ENCODE measurements at regions not wholly inside any gene's neighbourhood (a gene's known extent, or its start where the extent isn't known, plus 50 kb on each side); places are given as distances from the start of the nearest gene placed in this dataset.

- TF ChIP-seq ZBTB4 (CRISPR knock-in tag; IDR thresholded peaks at IDR 0.05): no peak
- no peak for TF ChIP-seq SMAD1 (IDR thresholded peaks at IDR 0.05; ENCODE audit: low read depth, partially characterized antibody)
- TF ChIP-seq EED (IDR thresholded peaks at IDR 0.05; ENCODE audit: low read depth): no peak
- no peak for TF ChIP-seq MXI1 (IDR thresholded peaks at IDR 0.05; ENCODE audit: low read depth, low read length)
Observed at GRCh38 chr9:80380301-80380700, 808.5 kb downstream of the TLE4 start (continued).

GRCh38 chr9:80378669-80379293, 807.0 kb downstream of the TLE4 start:
- no TSS peak for BruUV-seq (replicated peaks)
- Histone ChIP-seq H3K27ac (ENCODE audit: control insufficient read depth, insufficient read depth) (no peak overlapping the region), H3K9ac (ENCODE audit: control insufficient read depth, insufficient read depth, low read length) (no peak overlapping the region), H3K9me3 (replicated peaks; ENCODE audit: control insufficient read depth, insufficient read depth, low read length) (no peaks in the 10 kb centered on the region), H2AFZ (ENCODE audit: control insufficient read depth, low read depth, low read length) (no peak overlapping the region), H4K20me1 (ENCODE audit: control insufficient read depth, insufficient read depth) (no peaks in the 10 kb centered on the region), H3K27me3 (replicated peaks in 1 of 2; ENCODE audit: control insufficient read depth in 2 of 2, insufficient read depth in 2 of 2, low read length in 1 of 2) (no peaks in the 10 kb centered on the region), H3K79me2 (ENCODE audit: control insufficient read depth, insufficient read depth, low read length) (no peaks in the 10 kb centered on the region), H3K4me3 (no peak overlapping the region), H3K4me2 (ENCODE audit: control insufficient read depth, insufficient read depth) (no peak overlapping the region), H3K36me3 (ENCODE audit: control insufficient read depth in 2 of 2, insufficient read depth in 2 of 2, low read length in 1 of 2) (no peaks in the 10 kb centered on the region), H3K4me1 (ENCODE audit: control insufficient read depth, insufficient read depth, low read length) (no peaks in the 10 kb centered on the region)
- FAIRE-seq (no peak), DNase-seq (ENCODE audit: low read depth, low spot score) (no peak), ATAC-seq (no peak)
- ChIA-PET CTCF (interaction anchor here (0.8 kb wide), 1 partner anchor 26 kb away, joined by 3 read pairs; no protein-coding TSS in a partner anchor), SMC1A (ENCODE audit: uncharacterized antibody, unreplicated experiment) (no interaction called here), POLR2A (no interaction called here), RAD21 (ENCODE audit: unreplicated experiment) (no interaction called here)
- in situ Hi-C loops (cut with MboI): no loop called here
- WGBS (ENCODE audit: insufficient coverage, insufficient replicate concordance, low lambda C conversion rate, missing lambda C conversion rate): 20% methylated on average over 5 of the region's 5 CpGs
- intact Hi-C loops (cut with micrococcal nuclease; ENCODE audit: unreplicated experiment): no loop called here
- TF ChIP-seq NR2C2 (IDR thresholded peaks at IDR 0.05; ENCODE audit: borderline replicate concordance, control insufficient read depth, insufficient read length, low read depth): no peak
- TF ChIP-seq NR2F1 (conservative IDR thresholded peaks at IDR 0.05): no peak
- TF ChIP-seq RB1 (IDR thresholded peaks at IDR 0.05; ENCODE audit: borderline replicate concordance): no peak
- no peak for TF ChIP-seq ATF2 (IDR thresholded peaks at IDR 0.05; ENCODE audit: low read length)
- TF ChIP-seq CHD4 (IDR thresholded peaks at IDR 0.05): no peak
- TF ChIP-seq BCLAF1 (IDR thresholded peaks at IDR 0.05): no peak
- no peak for TF ChIP-seq PAX8 (IDR thresholded peaks at IDR 0.05)
- no peak for TF ChIP-seq KDM1A (IDR thresholded peaks at IDR 0.05; ENCODE audit: borderline replicate concordance)
- no peak for TF ChIP-seq RUNX3 (IDR thresholded peaks at IDR 0.05; ENCODE audit: low read length)
- no peak for TF ChIP-seq IKZF2 (IDR thresholded peaks at IDR 0.05)
- no peak for TF ChIP-seq SP1 (IDR thresholded peaks at IDR 0.05; ENCODE audit: low read depth, low read length)
- no peak for TF ChIP-seq JUND (IDR thresholded peaks at IDR 0.05; ENCODE audit: low read depth, low read length)
- no peak for TF ChIP-seq CHD2 (IDR thresholded peaks at IDR 0.05; ENCODE audit: borderline replicate concordance, low read depth, low read length)
- no peak for TF ChIP-seq ZZZ3 (IDR thresholded peaks at IDR 0.05; ENCODE audit: control insufficient read depth, insufficient read length, low read depth)

All from GM12878 (cell line).